Cardiac muscle cell (in vitro differentiated cells and primary cell): ENCODE measurements at regions not wholly inside any gene's neighbourhood (a gene's known extent, or its start where the extent isn't known, plus 50 kb on each side); places are given as distances from the start of the nearest gene placed in this dataset.

Experiments
- DNase-seq, 2 donors: peaks; one replicate each; pipeline versions ENCODE4 v3.0.0 to v3.0.0-alpha.2; 2010 to 2017; ENCODE audit warnings: low read depth in 1 of 2, low spot score in 1 of 2
- H3K27ac ChIP-seq: fragments of 200-600 bp; sonication (generic); 2 replicates; pipeline ENCODE4 v1.5.1; 2016
- H3K27me3 ChIP-seq: fragments of 200-600 bp; sonication (generic); 2 replicates; pipeline ENCODE4 v1.6.0; 2016; ENCODE audit warnings: control low read depth
- H3K36me3 ChIP-seq: fragments of 200-600 bp; sonication (generic); 2 replicates; pipeline ENCODE4 v1.5.1; 2016; ENCODE audit warnings: control low read depth
- H3K4me1 ChIP-seq: fragments of 200-600 bp; sonication (generic); 2 replicates; pipeline ENCODE4 v1.8.1; 2017; ENCODE audit warnings: low read depth, mild to moderate bottlenecking, mixed run types
- H3K4me3 ChIP-seq: fragments of 200-600 bp; sonication (generic); 2 replicates; pipeline ENCODE4 v1.5.1; 2016; ENCODE audit warnings: mild to moderate bottlenecking
- H3K9me3 ChIP-seq: fragments of 200-600 bp; sonication (generic); 2 replicates; pipeline ENCODE4 v1.5.1; 2017; ENCODE audit warnings: low read depth, mild to moderate bottlenecking, control low read depth
- TF ChIP-seq, protein P1 (sequence below): IDR thresholded peaks from 2 replicates; pipeline ENCODE4 v1.5.1; 2012; ENCODE audit warnings: low read depth, mild to moderate bottlenecking, low read length

DNA sequence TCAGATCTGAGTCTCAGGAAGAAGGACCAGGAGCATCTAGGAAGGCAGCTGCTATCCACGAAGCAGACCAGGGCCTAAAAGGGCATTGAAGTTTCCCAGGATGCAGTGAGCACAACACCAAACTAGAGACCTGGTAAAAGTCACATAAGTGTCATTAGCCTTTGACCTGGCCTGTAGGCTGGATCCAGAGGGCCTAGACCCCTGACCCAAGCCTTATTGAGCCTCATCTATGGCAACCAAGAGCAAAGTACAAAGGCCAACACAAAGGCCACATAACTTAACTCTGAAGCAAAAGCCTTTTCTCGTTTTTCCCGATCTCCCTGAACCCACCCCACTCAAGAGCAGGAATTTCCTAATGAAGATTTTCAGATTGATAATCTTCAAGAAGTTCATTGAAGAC lies 127.3 kb upstream of the SRD5A2 start:
- no peaks in the 10 kb centered on the region for H3K4me1 ChIP-seq
- TF ChIP-seq, protein P1, sequence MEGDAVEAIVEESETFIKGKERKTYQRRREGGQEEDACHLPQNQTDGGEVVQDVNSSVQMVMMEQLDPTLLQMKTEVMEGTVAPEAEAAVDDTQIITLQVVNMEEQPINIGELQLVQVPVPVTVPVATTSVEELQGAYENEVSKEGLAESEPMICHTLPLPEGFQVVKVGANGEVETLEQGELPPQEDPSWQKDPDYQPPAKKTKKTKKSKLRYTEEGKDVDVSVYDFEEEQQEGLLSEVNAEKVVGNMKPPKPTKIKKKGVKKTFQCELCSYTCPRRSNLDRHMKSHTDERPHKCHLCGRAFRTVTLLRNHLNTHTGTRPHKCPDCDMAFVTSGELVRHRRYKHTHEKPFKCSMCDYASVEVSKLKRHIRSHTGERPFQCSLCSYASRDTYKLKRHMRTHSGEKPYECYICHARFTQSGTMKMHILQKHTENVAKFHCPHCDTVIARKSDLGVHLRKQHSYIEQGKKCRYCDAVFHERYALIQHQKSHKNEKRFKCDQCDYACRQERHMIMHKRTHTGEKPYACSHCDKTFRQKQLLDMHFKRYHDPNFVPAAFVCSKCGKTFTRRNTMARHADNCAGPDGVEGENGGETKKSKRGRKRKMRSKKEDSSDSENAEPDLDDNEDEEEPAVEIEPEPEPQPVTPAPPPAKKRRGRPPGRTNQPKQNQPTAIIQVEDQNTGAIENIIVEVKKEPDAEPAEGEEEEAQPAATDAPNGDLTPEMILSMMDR = no peak
- no peak overlapping the region for H3K27ac ChIP-seq
- no peaks in the 10 kb centered on the region for H3K9me3 ChIP-seq
- no peaks in the 10 kb centered on the region for H3K36me3 ChIP-seq
- DNase-seq = no peak
- H3K27me3 ChIP-seq = no peaks in the 10 kb centered on the region
- no peak overlapping the region for H3K4me3 ChIP-seq

DNA sequence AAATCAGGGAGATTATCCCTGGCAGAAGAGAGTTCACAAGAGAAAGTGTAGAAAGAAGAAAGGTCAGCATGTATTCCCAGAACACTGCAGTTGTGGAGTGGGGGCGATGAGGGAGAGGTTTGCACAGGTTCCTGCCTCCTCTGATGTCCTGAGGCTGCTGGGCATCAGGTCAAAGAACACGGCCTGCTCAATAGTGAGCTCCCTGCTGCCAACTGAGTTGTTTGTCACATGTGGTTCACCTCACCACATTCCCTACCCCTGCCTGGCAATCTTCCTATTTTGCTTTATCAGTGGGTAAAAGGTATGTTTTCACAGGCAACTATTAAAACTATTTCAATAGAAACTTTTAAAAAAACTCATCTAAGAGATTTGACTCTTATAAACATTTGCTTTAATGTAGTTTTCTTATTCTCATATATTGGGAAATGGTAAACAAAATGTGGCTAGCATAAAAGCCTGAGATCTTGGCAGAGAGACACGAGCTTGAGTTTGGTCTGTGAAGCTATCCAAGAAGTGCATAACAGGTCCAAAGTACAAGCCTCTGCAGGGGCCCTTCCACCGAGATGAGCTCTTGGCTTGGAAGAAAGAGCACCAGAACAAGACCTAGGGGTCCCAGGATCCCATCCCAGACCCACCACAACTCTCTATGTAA lies 123.9 kb upstream of the SRD5A2 start:
- DNase-seq = no peak
- TF ChIP-seq, protein P1 = no peak
- Histone ChIP-seq H3K27ac (no peak overlapping the region), H3K4me3 (no peak overlapping the region), H3K9me3 (no peaks in the 10 kb centered on the region), H3K36me3 (no peaks in the 10 kb centered on the region), H3K27me3 (no peaks in the 10 kb centered on the region), H3K4me1 (no peaks in the 10 kb centered on the region)

DNA sequence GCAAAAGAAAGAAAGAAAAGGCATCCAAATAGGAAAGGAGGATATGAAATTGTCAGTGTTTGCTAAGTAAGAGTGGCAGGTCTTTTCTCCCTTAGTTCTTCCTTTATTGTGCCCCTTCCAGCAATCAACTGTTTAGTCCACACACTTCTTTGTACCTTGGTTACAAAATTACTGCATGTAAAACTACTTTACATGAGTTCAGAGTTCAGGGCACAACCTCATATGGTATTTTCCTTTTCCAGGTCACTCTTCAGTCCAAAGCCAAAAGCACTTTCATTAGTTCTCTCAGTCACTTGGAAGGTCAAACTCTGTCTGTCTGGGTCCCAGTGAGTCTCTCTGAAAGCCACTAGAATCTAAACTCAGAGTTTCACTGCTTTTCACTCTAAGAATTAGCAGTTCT lies 122.5 kb upstream of the SRD5A2 start:
- Histone ChIP-seq H3K4me1 (no peaks in the 10 kb centered on the region), H3K36me3 (no peaks in the 10 kb centered on the region), H3K4me3 (no peak overlapping the region), H3K27me3 (no peaks in the 10 kb centered on the region), H3K27ac (no peak overlapping the region), H3K9me3 (no peaks in the 10 kb centered on the region)
- DNase-seq = no peak
- TF ChIP-seq, protein P1 = no peak

DNA sequence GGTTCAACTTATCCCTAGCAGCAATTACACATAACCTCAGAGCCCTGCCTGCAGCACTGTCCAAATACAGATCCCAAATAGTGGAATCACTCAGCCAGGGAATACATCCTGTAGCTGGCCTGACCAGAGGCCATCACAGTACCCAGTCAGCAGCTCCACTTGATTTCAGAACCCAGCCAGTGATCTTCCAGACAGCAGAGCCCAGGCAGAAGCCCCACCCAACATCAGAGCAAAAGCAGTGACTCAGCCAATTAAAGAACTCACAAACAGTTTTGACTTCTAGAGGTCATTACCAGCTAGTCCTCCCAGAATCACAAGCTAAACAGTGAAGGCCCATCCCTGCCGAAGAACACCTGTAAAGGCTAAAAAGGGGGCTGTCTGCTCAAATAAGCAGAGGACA lies 118.0 kb upstream of the SRD5A2 start:
- no peak overlapping the region for H3K27ac ChIP-seq
- no peaks in the 10 kb centered on the region for H3K36me3 ChIP-seq
- TF ChIP-seq, protein P1 = no peak
- no peak for DNase-seq
- H3K27me3 ChIP-seq = no peaks in the 10 kb centered on the region
- no peaks in the 10 kb centered on the region for H3K9me3 ChIP-seq
- no peaks in the 10 kb centered on the region for H3K4me1 ChIP-seq
- H3K4me3 ChIP-seq = no peak overlapping the region

DNA sequence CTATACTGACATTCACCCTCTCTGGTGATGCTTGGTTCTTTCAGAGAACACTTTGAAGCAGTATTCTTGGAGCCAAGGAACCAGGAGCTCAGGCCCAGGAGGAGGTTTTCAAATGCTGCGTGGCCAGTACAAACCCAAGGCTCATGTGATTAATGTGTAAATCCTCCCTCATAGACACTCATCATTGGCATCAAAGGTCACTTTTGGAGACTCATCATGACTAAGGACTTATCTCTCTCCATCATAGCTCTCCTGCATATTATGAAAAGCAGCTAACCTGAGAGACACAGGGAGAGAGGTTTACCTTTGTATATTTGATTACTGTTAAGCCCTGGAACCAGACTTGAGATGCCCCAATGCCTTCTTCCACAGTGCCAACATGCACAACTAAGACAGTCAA lies 115.3 kb upstream of the SRD5A2 start:
- no peak overlapping the region for H3K4me3 ChIP-seq
- no peaks in the 10 kb centered on the region for H3K36me3 ChIP-seq
- no peak for DNase-seq
- no peaks in the 10 kb centered on the region for H3K9me3 ChIP-seq
- TF ChIP-seq, protein P1 = no peak
- H3K27me3 ChIP-seq = no peaks in the 10 kb centered on the region
- no peaks in the 10 kb centered on the region for H3K4me1 ChIP-seq
- no peak overlapping the region for H3K27ac ChIP-seq
